ENCODE measurements at regions not wholly inside any gene's neighbourhood (a gene's known extent, or its start where the extent isn't known, plus 50 kb on each side); places are given as distances from the start of the nearest gene placed in this dataset.

DNA sequence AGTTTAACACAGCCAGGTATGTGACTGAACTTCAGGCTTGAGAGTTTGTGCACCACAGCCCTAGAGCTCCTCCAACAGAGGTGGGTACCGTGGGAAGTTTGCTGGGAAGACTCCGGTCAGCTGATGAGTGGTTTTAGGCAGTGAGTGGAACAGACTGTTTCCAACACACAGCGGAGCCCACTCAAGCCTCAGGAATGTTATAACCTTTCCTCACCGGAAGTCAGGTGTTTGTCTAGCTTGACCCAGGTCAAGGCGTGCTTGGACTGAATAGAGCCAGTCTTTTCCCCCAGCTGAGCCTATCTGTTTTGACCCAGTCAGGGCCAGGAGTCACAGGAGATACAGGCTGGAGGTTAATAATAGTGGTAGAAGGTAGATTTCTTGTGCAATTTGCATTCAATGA, 138.4 kb upstream of the PARP11 start (continued):
- TF ChIP-seq, protein P1, sequence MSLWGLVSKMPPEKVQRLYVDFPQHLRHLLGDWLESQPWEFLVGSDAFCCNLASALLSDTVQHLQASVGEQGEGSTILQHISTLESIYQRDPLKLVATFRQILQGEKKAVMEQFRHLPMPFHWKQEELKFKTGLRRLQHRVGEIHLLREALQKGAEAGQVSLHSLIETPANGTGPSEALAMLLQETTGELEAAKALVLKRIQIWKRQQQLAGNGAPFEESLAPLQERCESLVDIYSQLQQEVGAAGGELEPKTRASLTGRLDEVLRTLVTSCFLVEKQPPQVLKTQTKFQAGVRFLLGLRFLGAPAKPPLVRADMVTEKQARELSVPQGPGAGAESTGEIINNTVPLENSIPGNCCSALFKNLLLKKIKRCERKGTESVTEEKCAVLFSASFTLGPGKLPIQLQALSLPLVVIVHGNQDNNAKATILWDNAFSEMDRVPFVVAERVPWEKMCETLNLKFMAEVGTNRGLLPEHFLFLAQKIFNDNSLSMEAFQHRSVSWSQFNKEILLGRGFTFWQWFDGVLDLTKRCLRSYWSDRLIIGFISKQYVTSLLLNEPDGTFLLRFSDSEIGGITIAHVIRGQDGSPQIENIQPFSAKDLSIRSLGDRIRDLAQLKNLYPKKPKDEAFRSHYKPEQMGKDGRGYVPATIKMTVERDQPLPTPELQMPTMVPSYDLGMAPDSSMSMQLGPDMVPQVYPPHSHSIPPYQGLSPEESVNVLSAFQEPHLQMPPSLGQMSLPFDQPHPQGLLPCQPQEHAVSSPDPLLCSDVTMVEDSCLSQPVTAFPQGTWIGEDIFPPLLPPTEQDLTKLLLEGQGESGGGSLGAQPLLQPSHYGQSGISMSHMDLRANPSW (CRISPR knock-in tag; IDR thresholded peaks at IDR 0.05; ENCODE audit: borderline replicate concordance): no peak
- TF ChIP-seq PRDM10 (CRISPR knock-in tag; IDR thresholded peaks at IDR 0.05; ENCODE audit: low read depth) (0 out of 2 replicates have a peak, but pooled peaks have one; percentile 29), ZNF792 (CRISPR knock-in tag; IDR thresholded peaks at IDR 0.05) (peak; percentile 73; the same call in 1 of the 2 replicates), ZNF124 (CRISPR knock-in tag; IDR thresholded peaks at IDR 0.05) (no peak), ETV5 (CRISPR knock-in tag; IDR thresholded peaks at IDR 0.05; ENCODE audit: borderline replicate concordance) (peak; percentile 100), KLF12 (CRISPR knock-in tag; IDR thresholded peaks at IDR 0.05; ENCODE audit: borderline replicate concordance) (no peak), FOSL1 (CRISPR knock-in tag; IDR thresholded peaks at IDR 0.05; ENCODE audit: borderline replicate concordance) (peak; percentile 93), ZNF256 (CRISPR knock-in tag; conservative IDR thresholded peaks at IDR 0.05) (no peak), DPF2 (CRISPR knock-in tag; IDR thresholded peaks at IDR 0.05; ENCODE audit: borderline replicate concordance, low read depth) (peak; percentile 80), PCBP2 (optimal IDR thresholded peaks at IDR 0.05; ENCODE audit: low read depth, low read length, poor library complexity, severe bottlenecking) (no peak), SRSF4 (IDR thresholded peaks at IDR 0.05; ENCODE audit: low read depth, low read length, poor library complexity, severe bottlenecking) (no peak), ZNF709 (CRISPR knock-in tag; IDR thresholded peaks at IDR 0.05) (no peak), ATRX (CRISPR knock-in tag; IDR thresholded peaks at IDR 0.05; ENCODE audit: borderline replicate concordance) (no peak), ESRRA (CRISPR knock-in tag; IDR thresholded peaks at IDR 0.05; ENCODE audit: low read depth) (peak; percentile 58; the same call in 1 of the 2 replicates)
- TF ChIP-seq, protein P2, sequence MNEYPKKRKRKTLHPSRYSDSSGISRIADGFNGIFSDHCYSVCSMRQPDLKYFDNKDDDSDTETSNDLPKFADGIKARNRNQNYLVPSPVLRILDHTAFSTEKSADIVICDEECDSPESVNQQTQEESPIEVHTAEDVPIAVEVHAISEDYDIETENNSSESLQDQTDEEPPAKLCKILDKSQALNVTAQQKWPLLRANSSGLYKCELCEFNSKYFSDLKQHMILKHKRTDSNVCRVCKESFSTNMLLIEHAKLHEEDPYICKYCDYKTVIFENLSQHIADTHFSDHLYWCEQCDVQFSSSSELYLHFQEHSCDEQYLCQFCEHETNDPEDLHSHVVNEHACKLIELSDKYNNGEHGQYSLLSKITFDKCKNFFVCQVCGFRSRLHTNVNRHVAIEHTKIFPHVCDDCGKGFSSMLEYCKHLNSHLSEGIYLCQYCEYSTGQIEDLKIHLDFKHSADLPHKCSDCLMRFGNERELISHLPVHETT (CRISPR knock-in tag; conservative IDR thresholded peaks at IDR 0.05): no peak
- TF ChIP-seq, protein P3, sequence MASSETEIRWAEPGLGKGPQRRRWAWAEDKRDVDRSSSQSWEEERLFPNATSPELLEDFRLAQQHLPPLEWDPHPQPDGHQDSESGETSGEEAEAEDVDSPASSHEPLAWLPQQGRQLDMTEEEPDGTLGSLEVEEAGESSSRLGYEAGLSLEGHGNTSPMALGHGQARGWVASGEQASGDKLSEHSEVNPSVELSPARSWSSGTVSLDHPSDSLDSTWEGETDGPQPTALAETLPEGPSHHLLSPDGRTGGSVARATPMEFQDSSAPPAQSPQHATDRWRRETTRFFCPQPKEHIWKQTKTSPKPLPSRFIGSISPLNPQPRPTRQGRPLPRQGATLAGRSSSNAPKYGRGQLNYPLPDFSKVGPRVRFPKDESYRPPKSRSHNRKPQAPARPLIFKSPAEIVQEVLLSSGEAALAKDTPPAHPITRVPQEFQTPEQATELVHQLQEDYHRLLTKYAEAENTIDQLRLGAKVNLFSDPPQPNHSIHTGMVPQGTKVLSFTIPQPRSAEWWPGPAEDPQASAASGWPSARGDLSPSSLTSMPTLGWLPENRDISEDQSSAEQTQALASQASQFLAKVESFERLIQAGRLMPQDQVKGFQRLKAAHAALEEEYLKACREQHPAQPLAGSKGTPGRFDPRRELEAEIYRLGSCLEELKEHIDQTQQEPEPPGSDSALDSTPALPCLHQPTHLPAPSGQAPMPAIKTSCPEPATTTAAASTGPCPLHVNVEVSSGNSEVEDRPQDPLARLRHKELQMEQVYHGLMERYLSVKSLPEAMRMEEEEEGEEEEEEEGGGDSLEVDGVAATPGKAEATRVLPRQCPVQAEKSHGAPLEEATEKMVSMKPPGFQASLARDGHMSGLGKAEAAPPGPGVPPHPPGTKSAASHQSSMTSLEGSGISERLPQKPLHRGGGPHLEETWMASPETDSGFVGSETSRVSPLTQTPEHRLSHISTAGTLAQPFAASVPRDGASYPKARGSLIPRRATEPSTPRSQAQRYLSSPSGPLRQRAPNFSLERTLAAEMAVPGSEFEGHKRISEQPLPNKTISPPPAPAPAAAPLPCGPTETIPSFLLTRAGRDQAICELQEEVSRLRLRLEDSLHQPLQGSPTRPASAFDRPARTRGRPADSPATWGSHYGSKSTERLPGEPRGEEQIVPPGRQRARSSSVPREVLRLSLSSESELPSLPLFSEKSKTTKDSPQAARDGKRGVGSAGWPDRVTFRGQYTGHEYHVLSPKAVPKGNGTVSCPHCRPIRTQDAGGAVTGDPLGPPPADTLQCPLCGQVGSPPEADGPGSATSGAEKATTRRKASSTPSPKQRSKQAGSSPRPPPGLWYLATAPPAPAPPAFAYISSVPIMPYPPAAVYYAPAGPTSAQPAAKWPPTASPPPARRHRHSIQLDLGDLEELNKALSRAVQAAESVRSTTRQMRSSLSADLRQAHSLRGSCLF (CRISPR knock-in tag; IDR thresholded peaks at IDR 0.05; ENCODE audit: borderline replicate concordance): no peak
